ENCODE measurements at regions not wholly inside any gene's neighbourhood (a gene's known extent, or its start where the extent isn't known, plus 50 kb on each side); places are given as distances from the start of the nearest gene placed in this dataset.

DNA sequence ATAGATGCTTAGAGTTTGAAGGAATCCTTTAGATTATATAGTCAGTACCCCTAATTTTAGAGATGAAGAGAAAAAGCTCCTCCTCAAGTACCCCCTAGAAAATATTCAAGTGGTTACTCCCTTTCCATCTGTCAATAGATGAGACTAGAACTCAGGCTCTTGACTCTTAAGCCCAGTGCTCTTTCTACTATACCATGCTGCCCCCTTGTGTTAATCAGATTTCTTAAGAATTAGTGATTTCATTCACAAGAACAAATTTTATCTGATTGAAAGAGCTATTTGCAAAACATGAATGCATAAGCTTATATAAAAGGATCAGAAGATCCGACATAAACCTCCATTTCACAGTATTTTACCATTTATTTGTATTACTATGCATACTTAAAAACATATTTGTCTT lies 179.3 kb downstream of the TFEC start:
- TF ChIP-seq, protein P1, sequence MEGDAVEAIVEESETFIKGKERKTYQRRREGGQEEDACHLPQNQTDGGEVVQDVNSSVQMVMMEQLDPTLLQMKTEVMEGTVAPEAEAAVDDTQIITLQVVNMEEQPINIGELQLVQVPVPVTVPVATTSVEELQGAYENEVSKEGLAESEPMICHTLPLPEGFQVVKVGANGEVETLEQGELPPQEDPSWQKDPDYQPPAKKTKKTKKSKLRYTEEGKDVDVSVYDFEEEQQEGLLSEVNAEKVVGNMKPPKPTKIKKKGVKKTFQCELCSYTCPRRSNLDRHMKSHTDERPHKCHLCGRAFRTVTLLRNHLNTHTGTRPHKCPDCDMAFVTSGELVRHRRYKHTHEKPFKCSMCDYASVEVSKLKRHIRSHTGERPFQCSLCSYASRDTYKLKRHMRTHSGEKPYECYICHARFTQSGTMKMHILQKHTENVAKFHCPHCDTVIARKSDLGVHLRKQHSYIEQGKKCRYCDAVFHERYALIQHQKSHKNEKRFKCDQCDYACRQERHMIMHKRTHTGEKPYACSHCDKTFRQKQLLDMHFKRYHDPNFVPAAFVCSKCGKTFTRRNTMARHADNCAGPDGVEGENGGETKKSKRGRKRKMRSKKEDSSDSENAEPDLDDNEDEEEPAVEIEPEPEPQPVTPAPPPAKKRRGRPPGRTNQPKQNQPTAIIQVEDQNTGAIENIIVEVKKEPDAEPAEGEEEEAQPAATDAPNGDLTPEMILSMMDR (IDR thresholded peaks at IDR 0.05): peak; percentile 22 to 35 (median 26)
- no peak for TF ChIP-seq POLR2AphosphoS5 (IDR thresholded peaks at IDR 0.05)
- TF ChIP-seq POLR2A (IDR thresholded peaks at IDR 0.05; ENCODE audit: low read depth): no peak
